Breast epithelium (tissue), 4 donors: ENCODE measurements at regions not wholly inside any gene's neighbourhood (a gene's known extent, or its start where the extent isn't known, plus 50 kb on each side); places are given as distances from the start of the nearest gene placed in this dataset.

Experiments used
- DNase-seq, 2 donors: peaks; one replicate each; pipeline ENCODE4 v3.0.0-alpha.2; 2019; ENCODE audit warnings: low spot score in 2 of 2
- H3K27ac ChIP-seq, 2 donors: fragments of 200-600 bp; sonication (generic) in 1 of 2; one replicate each; pipeline ENCODE4 v1.5.1; 2016 to 2019; ENCODE audit warnings: mild to moderate bottlenecking in 1 of 2
- H3K27me3 ChIP-seq, 2 donors: fragments of 200-600 bp; sonication (generic) in 1 of 2; one replicate each; pipeline versions ENCODE4 v1.5.1 to v1.6.0; 2017 to 2019; ENCODE audit warnings: control low read depth in 1 of 2, mild to moderate bottlenecking in 1 of 2
- H3K36me3 ChIP-seq: fragments of 200-600 bp; one replicate; pipeline ENCODE4 v1.5.1; 2019
- H3K4me1 ChIP-seq, 2 donors: fragments of 200-600 bp; sonication (generic); one replicate each; pipeline ENCODE4 v1.5.1; 2016 to 2019; ENCODE audit warnings: control low read depth in 1 of 2
- H3K4me3 ChIP-seq, 3 donors: fragments of 200-600 bp; sonication (generic); 1 replicate in 2 of 3; 2 replicates in 1 of 3; pipeline ENCODE4 v1.5.1; 2016 to 2019; ENCODE audit warnings: mild to moderate bottlenecking in 3 of 3, moderate library complexity in 2 of 3
- H3K9me3 ChIP-seq, 2 donors: fragments of 200-600 bp; sonication (generic) in 1 of 2; one replicate each; pipeline ENCODE4 v1.5.1; 2016 to 2019; ENCODE audit warnings: control low read depth in 1 of 2
- CTCF ChIP-seq, 3 donors: fragments of 450-650 bp; IDR thresholded peaks; one replicate each; pipeline ENCODE4 v1.5.1; 2016 to 2017; ENCODE audit warnings: antibody characterized with exemption in 3 of 3, mild to moderate bottlenecking in 3 of 3, moderate library complexity in 3 of 3
- POLR2A ChIP-seq: fragments of 450-650 bp; IDR thresholded peaks from one replicate; pipeline ENCODE4 v1.6.1; 2016; ENCODE audit warnings: antibody characterized with exemption, mild to moderate bottlenecking, moderate library complexity
- POLR2AphosphoS5 ChIP-seq, 3 donors: sonication (generic); formaldehyde crosslinking; IDR thresholded peaks; one replicate each; pipeline ENCODE4 v1.6.1; 2017; ENCODE audit warnings: antibody characterized with exemption in 3 of 3
- intact Hi-C: fragments of 100-400 bp; cut with DNase I; formaldehyde crosslinking; loops from one replicate; pipeline ENCODE4 v1.15.1; 2023; ENCODE audit warnings: low total_unique reads

GRCh38 chr2:128625963-128626759, 307.5 kb upstream of the HS6ST1 start:
- no peaks in the 10 kb centered on the region for H3K27me3 ChIP-seq
- no peaks in the 10 kb centered on the region for H3K36me3 ChIP-seq
- H3K27ac ChIP-seq = no peak overlapping the region
- H3K4me3 ChIP-seq = no peak overlapping the region
- DNase-seq = no peak
- H3K9me3 ChIP-seq = no peaks in the 10 kb centered on the region
- intact Hi-C loops = no loop called here
- TF ChIP-seq POLR2A = no peak
- no peak for TF ChIP-seq POLR2AphosphoS5 (IDR thresholded peaks at IDR 0.05)
- TF ChIP-seq CTCF (IDR thresholded peaks at IDR 0.05) = no peak
- H3K4me1 ChIP-seq = no peaks in the 10 kb centered on the region

GRCh38 chr2:128626760-128627511, 308.3 kb upstream of the HS6ST1 start:
- Histone ChIP-seq H3K27ac (no peak overlapping the region), H3K4me1 (no peaks in the 10 kb centered on the region), H3K27me3 (no peaks in the 10 kb centered on the region), H3K9me3 (no peaks in the 10 kb centered on the region), H3K4me3 (no peak overlapping the region), H3K36me3 (no peaks in the 10 kb centered on the region)
- no peak for TF ChIP-seq POLR2AphosphoS5 (IDR thresholded peaks at IDR 0.05)
- no peak for TF ChIP-seq POLR2A
- no peak for TF ChIP-seq CTCF (IDR thresholded peaks at IDR 0.05)
- DNase-seq = peak in 1 of 2 donors; percentile 27
- intact Hi-C loops = no loop called here

- H3K36me3 ChIP-seq = no peaks in the 10 kb centered on the region
- H3K9me3 ChIP-seq = no peaks in the 10 kb centered on the region
- H3K27me3 ChIP-seq = no peaks in the 10 kb centered on the region
- intact Hi-C loops = no loop called here
- no peaks in the 10 kb centered on the region for H3K4me1 ChIP-seq
- no peak overlapping the region for H3K4me3 ChIP-seq
- TF ChIP-seq CTCF (IDR thresholded peaks at IDR 0.05) (no peak), POLR2AphosphoS5 (IDR thresholded peaks at IDR 0.05) (no peak), POLR2A (no peak)
- H3K27ac ChIP-seq = no peak overlapping the region
- DNase-seq = peak in 1 of 2 donors; percentile 25
Observed at GRCh38 chr2:128628206-128628605, 309.5 kb upstream of the HS6ST1 start.

- Histone ChIP-seq H3K4me1 (no peaks in the 10 kb centered on the region), H3K27me3 (no peaks in the 10 kb centered on the region), H3K4me3 (no peak overlapping the region), H3K9me3 (no peaks in the 10 kb centered on the region), H3K27ac (no peak overlapping the region), H3K36me3 (no peaks in the 10 kb centered on the region)
- intact Hi-C loops = no loop called here
- TF ChIP-seq CTCF (IDR thresholded peaks at IDR 0.05) (no peak), POLR2AphosphoS5 (IDR thresholded peaks at IDR 0.05) (no peak), POLR2A (no peak)
- no peak for DNase-seq
Observed at GRCh38 chr2:128628996-128629395, 310.3 kb upstream of the HS6ST1 start.
